Aorta (tissue), 5 donors: ENCODE measurements at regions not wholly inside any gene's neighbourhood (a gene's known extent, or its start where the extent isn't known, plus 50 kb on each side); places are given as distances from the start of the nearest gene placed in this dataset.
"Not testable (repeated sequence)": the region's sequence is repeated elsewhere in the genome, so short reads cannot be mapped to it uniquely, and the experiment has no call there.

ENCODE experiments used
- ATAC-seq: fragments of 200-7000 bp; cut with Tn5 transposase; one replicate; pipeline ENCODE4 v1.9.1; 2022; ENCODE audit warnings: moderate library complexity; ENCODE audit not compliant: low FRiP score
- DNase-seq, 2 donors: peaks; one replicate each; pipeline ENCODE4 v3.0.0-alpha.2; 2020
- H3K27ac ChIP-seq, 2 donors: one replicate each; pipeline ENCODE4 v1.5.1; 2013; ENCODE audit warnings: low read length in 2 of 2, mild to moderate bottlenecking in 2 of 2, moderate library complexity in 2 of 2, control low read depth in 1 of 2, inconsistent platforms in 1 of 2, low read depth in 1 of 2
- H3K27me3 ChIP-seq, 2 donors: one replicate each; pipeline ENCODE4 v1.6.1; 2013; ENCODE audit warnings: control low read depth in 1 of 2, low read length in 1 of 2, mild to moderate bottlenecking in 1 of 2, moderate library complexity in 1 of 2; ENCODE audit not compliant: insufficient read depth in 2 of 2, control insufficient read depth in 1 of 2
- H3K36me3 ChIP-seq, 2 donors: one replicate each; pipeline ENCODE4 v1.6.1; 2013; ENCODE audit warnings: control low read depth in 1 of 2, low read length in 1 of 2, mild to moderate bottlenecking in 1 of 2; ENCODE audit not compliant: insufficient read depth in 2 of 2, control insufficient read depth in 1 of 2
- H3K4me1 ChIP-seq, 2 donors: one replicate each; pipeline ENCODE4 v1.6.1; 2013; ENCODE audit warnings: low read length in 2 of 2, control low read depth in 1 of 2, mild to moderate bottlenecking in 1 of 2, moderate library complexity in 1 of 2; ENCODE audit not compliant: insufficient read depth in 2 of 2, control insufficient read depth in 1 of 2
- H3K4me3 ChIP-seq, 2 donors: one replicate each; pipeline ENCODE4 v1.5.1; 2013; ENCODE audit warnings: low read length in 2 of 2, control low read depth in 1 of 2, mild to moderate bottlenecking in 1 of 2
- H3K9me3 ChIP-seq: one replicate; pipeline ENCODE4 v1.6.1; 2013; ENCODE audit warnings: mild to moderate bottlenecking, low read length; ENCODE audit not compliant: control insufficient read depth
- WGBS, 2 donors: extraction: QIAGEN DNeasy Blood & Tissue Kit; methylation state at CpG; one replicate each; pipeline ENCODE4 v1.1.7; 2013; 5-methylcytosine and 5-hydroxymethylcytosine counted together
- intact Hi-C, 2 donors: fragments of 100-400 bp; cut with DNase I; formaldehyde crosslinking; loops; one replicate each; pipeline versions ENCODE4 v1.14.2 to v1.15.0; 2022
- donor health status: healthy with polysubstance abuse.
- donor health status: Bipolar disorder and iron deficiency.
- donor health status: DM: no; HTN: no; CAD: no.
- donor health status: DM: no; HTN: no; CAD: no.
- donor health status: DM: yes; HTN: yes; CAD: no.

- no peak overlapping the region for H3K27ac ChIP-seq
- no peaks in the 10 kb centered on the region for H3K36me3 ChIP-seq
- 87 to 90% methylated on average over 11 of the region's 11 CpGs for WGBS, 2 donors
- intact Hi-C loops, result no loop called here
- H3K27me3 ChIP-seq, result no peaks in the 10 kb centered on the region
- no peak for DNase-seq
- peaks cover 3 to 5% of the 10 kb centered on the region in 2 donors for H3K4me1 ChIP-seq
- no peak for ATAC-seq
- no peak overlapping the region for H3K4me3 ChIP-seq
- H3K9me3 ChIP-seq, result no peaks in the 10 kb centered on the region
Measured at GRCh38 chr1:234956821-234957329, 171.8 kb downstream of the TOMM20 start.

GRCh38 chr1:234955107-234955731 lies 173.4 kb downstream of the TOMM20 start:
- intact Hi-C loops, result no loop called here
- ATAC-seq, result peak; percentile 77
- Histone ChIP-seq H3K27me3 (no peaks in the 10 kb centered on the region), H3K9me3 (no peaks in the 10 kb centered on the region), H3K4me1 (no peaks in the 10 kb centered on the region), H3K4me3 (no peak overlapping the region), H3K36me3 (no peaks in the 10 kb centered on the region), H3K27ac (peak overlapping the region in 1 of 2 donors; percentile 19)
- peak in 1 of 2 donors; percentile 88 for DNase-seq
- 48 to 54% methylated on average over 11 of the region's 11 CpGs for WGBS, 2 donors

GRCh38 chr1:234954613-234955012 lies 174.0 kb downstream of the TOMM20 start:
- ATAC-seq (no peak), DNase-seq (no peak)
- intact Hi-C loops, result no loop called here
- WGBS, 2 donors, result 98% methylated on average over 6 of the region's 6 CpGs
- Histone ChIP-seq H3K27me3 (no peaks in the 10 kb centered on the region), H3K27ac (no peak overlapping the region), H3K36me3 (no peaks in the 10 kb centered on the region), H3K4me3 (no peak overlapping the region), H3K4me1 (no peaks in the 10 kb centered on the region), H3K9me3 (no peaks in the 10 kb centered on the region)

GRCh38 chr1:234953655-234954405 lies 174.8 kb downstream of the TOMM20 start:
- H3K27ac ChIP-seq, result no peak overlapping the region
- ATAC-seq (no peak), DNase-seq (no peak)
- intact Hi-C loops, result no loop called here
- WGBS, 2 donors, result 90 to 92% methylated on average over 13 of the region's 13 CpGs
- no peaks in the 10 kb centered on the region for H3K36me3 ChIP-seq
- no peaks in the 10 kb centered on the region for H3K9me3 ChIP-seq
- no peak overlapping the region for H3K4me3 ChIP-seq
- no peaks in the 10 kb centered on the region for H3K27me3 ChIP-seq
- H3K4me1 ChIP-seq, result no peaks in the 10 kb centered on the region

GRCh38 chr1:234950598-234950997 lies 178.0 kb downstream of the TOMM20 start:
- intact Hi-C loops, result no loop called here
- Histone ChIP-seq H3K27me3 (no peaks in the 10 kb centered on the region), H3K4me3 (no peak overlapping the region), H3K27ac (no peak overlapping the region), H3K4me1 (no peaks in the 10 kb centered on the region), H3K36me3 (no peaks in the 10 kb centered on the region), H3K9me3 (no peaks in the 10 kb centered on the region)
- DNase-seq (no peak), ATAC-seq (no peak)

GRCh38 chr1:234949528-234949927 lies 179.1 kb downstream of the TOMM20 start:
- DNase-seq, H3K36me3 ChIP-seq, ATAC-seq, H3K4me3 ChIP-seq, intact Hi-C loops, H3K4me1 ChIP-seq, H3K27ac ChIP-seq, H3K27me3 ChIP-seq, H3K9me3 ChIP-seq: not testable (repeated sequence)
- 98% methylated on average over 6 of the region's 6 CpGs for WGBS, 2 donors

- DNase-seq (no peak), ATAC-seq (no peak)
- no peaks in the 10 kb centered on the region for H3K9me3 ChIP-seq
- 31% methylated on average over 6 of the region's 6 CpGs for WGBS, 2 donors
- H3K27ac ChIP-seq, result peak overlapping the region in 1 of 2 donors; percentile 41
- no peaks in the 10 kb centered on the region for H3K27me3 ChIP-seq
- no peaks in the 10 kb centered on the region for H3K36me3 ChIP-seq
- no peak overlapping the region for H3K4me3 ChIP-seq
- H3K4me1 ChIP-seq, result peaks cover 0 to 2% of the 10 kb centered on the region in 2 donors
- intact Hi-C loops, result no loop called here
Measured at GRCh38 chr1:234944439-234945344, 183.9 kb downstream of the TOMM20 start.

GRCh38 chr1:234943836-234944402 lies 184.7 kb downstream of the TOMM20 start:
- Histone ChIP-seq H3K27me3 (no peaks in the 10 kb centered on the region), H3K27ac (no peak overlapping the region), H3K4me1 (peaks cover 0 to 2% of the 10 kb centered on the region in 2 donors), H3K36me3 (no peaks in the 10 kb centered on the region), H3K9me3 (no peaks in the 10 kb centered on the region), H3K4me3 (no peak overlapping the region)
- intact Hi-C loops, result no loop called here
- ATAC-seq (no peak), DNase-seq (no peak)
- WGBS, 2 donors, result 81 to 89% methylated on average over 7 of the region's 7 CpGs
